HG03097 (cell line): ENCODE measurements at regions not wholly inside any gene's neighbourhood (a gene's known extent, or its start where the extent isn't known, plus 50 kb on each side); places are given as distances from the start of the nearest gene placed in this dataset.

ENCODE experiments used
- ATAC-seq: cut with Tn5 transposase; IDR thresholded peaks from one replicate; pipeline ENCODE4 v1.9.1; 2021; ENCODE audit not compliant: unreplicated experiment, low FRiP score

DNA sequence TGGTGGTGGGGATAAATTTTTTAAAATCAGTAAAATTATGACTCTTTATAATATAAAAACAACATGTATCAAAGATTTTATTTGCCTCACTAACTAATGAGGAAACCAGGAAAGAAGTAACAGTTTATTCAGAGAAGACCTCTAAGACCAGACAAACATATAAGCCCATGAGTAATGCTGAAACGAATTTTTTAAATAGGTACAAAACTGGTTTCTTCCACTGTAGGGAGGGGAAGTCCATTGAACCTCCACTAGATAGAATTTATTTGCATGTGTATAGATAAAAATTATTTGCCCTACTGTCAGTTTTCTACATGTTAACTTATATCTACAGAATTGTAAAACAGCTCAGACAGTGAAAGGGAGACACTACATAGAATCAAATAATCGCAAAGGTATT is 86.8 kb downstream of the ZC3H11B start:
- ATAC-seq, result no peak

DNA sequence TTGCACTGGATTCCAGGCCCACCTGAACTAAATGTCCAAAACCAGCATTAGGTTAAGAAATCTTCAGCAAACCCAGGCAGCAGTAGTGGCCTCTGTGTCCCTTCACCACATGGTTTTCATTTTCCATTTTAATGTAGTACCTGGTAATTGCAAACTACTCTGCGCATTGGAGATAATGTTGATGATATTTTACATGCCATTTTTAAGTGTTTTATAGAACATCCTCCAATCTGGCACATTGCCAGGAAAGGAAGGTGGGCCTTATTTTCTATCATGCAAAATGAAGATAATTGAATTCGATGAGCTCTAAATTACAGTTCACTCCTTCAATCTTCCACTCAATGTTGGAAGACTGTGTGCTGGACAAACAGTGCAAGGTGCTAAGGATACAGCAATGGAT is 89.5 kb downstream of the ZC3H11B start:
- ATAC-seq, result no peak

DNA sequence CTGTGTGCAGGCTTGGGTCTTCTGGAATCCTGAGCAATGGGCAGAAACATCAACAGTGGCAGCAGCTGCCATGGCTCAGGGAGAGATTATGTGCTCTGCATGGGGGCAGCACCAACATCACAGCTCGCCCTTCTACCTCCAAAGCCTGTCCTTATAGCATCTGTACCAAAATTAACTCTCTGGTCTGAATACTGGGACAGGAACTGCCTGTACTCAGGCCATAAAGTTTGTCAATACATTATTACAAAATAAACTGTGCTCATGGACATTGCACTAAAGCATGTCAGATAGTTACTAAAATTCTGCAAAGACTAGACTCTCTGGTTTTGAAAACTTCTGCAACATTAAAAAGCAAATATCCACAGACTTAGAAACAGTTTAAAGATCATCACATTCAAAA is 91.6 kb downstream of the ZC3H11B start:
- no peak for ATAC-seq

DNA sequence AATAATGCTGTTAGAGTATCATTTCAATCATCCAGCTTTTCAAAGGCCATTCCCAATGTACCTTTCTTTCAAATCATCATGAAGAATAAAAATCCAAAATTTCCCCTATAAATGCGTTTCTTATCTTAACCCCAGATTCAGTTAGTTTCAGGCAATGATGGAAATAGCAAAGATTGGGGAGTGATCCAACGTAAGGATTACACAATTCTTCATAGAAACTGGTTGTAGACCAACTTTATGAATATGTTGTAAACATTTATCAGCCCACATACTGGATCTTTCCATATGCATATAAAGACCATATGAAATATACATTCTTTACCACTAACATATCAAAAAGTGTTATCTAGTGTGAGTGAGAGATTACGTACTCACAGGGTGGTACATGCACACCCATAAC is 92.7 kb downstream of the ZC3H11B start:
- ATAC-seq, result no peak

DNA sequence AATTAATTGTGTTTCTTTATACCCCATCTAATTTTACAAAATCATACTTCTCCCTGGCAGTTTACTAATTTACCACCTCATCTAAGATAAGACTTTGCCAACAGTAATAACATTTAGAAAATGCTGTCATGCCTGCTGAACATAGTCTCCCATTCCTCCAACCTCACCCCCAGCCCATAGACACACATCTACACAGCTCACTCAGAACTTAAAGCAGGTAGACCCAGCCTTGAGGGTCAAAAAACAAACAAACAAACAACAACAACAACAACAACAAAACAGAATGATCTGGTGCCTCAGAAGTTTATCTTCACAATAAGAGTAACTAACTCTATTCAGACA is 94.0 kb downstream of the ZC3H11B start:
- no peak for ATAC-seq

DNA sequence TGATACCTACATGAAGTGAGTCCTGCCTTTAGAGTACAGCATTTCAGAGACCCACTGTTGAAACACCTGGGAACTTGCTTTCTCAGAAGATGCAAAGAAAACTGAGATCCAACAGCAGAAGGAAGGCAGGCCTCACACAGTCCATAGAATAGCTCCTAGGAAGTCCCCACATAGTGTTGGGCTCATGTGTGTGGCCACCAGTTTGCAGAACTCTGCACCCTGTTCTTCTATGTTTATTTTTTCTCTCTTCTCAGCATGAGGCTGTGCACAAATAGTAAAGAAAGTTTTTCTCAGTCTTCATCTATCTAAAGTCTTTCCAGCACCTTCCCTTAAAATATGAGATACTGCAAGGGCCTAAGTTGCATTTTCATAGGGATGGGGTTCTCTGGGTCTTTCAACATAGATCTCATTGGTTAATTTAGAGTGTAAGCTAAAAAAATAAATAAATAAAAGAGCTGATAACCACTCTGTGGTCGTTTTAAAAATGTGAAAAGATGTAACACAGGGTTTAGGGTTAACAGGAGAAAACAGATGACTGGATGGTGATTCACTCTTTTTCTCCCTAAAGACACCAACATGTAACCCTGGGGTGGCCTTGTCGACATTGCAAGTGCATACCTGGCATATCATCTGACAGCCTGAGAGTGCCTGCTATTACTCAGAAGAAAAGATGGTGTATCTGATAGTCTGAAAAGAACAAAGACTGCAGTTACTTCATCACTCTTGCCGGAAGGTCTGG is 94.6 kb downstream of the ZC3H11B start:
- ATAC-seq, result no peak

DNA sequence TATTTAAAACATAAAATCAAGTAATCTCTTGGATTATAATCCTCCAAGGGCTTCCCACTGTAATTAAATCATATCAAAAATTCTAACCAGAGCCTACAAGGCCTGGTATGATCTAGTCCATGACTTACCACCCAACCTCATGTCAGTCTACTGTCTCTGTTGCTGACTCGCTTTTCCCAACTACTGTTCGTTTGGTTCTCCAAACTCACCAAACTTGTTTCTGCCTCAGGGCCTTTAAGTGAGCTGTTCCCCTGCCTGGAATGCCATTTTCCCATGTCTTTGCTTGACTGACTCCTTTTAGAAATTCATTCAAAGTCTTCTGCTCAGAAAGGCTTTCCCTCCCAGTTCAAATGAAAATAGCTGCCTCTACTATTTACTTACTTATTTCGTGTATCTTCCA is 95.9 kb downstream of the ZC3H11B start:
- no peak for ATAC-seq

DNA sequence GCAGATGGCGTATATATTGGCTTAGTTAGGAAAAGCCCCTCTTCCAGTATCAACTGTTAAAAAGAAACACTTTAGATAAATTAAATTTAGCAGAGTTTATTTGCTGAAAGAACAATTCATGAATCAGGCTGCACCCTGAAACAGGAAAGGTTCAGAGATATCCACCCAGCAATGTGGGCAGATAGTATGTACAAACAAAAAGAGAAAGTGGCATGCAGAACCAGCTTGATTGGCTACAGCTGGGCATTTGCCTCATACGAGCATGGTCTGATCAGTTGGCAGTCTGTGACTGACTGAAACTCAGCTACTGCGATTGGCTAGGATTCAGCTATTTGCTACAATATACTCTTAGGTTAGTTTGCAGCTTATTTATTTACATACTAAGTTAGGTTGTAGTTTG is 98.2 kb downstream of the ZC3H11B start:
- no peak for ATAC-seq

DNA sequence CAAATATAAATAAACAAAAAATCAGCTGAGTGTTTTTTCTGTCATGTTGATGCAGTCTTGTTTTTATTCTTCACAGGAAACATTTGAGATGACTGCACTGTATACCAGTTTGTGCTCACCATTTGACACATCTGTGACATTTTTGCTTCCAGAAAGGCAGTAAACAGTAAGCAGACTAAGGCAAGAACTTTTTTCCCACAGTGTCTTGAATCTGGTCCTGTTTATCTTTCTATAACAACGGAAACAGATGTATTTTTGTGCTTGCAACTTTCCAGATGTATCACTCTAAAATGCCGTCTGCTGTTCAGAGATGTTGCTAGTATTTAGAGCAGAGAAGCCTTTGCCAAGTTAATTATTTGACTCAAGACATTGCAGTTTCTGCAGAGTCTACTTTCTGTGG is 105.5 kb downstream of the ZC3H11B start:
- no peak for ATAC-seq

DNA sequence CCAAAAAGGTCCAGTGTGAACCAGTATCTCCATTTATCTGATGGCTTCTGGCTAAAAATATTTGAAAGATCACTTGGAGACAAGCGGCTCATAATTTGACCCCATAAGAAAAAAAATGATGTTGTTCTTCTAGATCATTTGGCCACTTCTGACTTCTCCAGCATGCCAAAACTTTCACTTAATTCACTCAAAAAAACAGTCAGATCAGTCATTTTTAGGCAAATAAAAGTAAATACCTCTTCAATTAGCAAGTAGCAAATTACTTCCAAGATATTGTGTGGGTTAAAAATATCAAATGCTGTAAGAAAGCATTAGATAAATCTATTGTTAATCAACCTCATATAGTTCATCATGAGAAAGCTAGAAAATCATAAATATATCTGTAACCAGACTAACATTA is 106.0 kb downstream of the ZC3H11B start:
- no peak for ATAC-seq

DNA sequence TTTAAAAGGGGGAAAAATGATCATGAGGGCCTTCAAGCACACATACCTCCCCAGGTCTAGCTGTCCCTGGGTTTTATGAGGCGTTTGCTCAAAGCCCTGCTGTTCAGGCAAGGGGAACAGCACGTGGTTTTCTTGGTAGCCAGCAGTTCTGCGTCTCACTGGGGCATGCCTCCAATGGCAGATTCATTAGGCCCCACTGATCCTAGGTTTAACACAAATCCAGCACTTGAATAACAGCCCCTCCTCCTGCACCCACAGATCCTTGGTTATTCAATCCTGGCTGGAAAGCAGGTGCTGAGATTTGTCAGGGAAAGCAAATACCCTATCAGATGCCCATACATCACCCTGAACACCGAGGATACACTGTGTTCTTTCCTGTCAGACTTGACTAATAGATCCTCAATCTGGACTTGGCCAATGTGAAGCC is 106.4 kb downstream of the ZC3H11B start:
- no peak for ATAC-seq

DNA sequence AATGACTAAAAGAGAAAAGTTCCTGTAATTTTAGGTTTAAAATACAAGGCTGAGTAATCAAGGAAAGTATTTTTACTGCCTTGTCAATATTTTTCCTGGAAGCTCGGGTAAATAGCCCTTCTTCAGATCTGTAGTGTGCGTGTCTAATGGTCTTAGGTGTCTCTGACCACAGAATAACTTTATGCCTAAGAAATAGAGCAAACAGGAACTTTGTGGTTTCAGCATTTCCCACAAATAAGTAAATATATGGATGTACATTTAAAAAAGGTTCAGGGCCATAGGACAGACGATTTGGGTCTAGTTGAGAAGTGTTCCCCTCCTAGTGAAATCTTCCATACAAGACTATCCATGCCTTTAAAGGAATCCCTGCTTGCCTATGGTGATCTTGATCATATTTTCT is 107.0 kb downstream of the ZC3H11B start:
- ATAC-seq, result no peak

DNA sequence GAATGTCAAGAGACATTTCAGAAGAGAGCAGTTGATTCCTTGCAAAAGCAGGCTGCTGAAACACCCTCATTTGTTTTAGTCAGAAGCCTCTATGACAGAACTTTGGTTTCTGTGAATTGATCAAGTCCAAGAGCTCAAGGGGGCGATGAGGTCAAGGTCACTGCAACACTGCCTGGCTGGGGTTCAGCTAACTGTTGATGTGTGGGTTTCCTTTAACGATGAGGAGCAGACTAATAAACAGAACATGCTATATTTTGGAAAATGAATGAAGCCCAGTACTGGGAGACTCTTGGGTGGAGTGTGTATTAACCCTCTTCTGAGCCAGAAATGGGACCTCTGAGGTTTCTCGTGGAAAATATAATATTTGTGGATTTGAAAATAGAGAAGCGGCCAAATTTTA is 109.3 kb downstream of the ZC3H11B start:
- no peak for ATAC-seq

DNA sequence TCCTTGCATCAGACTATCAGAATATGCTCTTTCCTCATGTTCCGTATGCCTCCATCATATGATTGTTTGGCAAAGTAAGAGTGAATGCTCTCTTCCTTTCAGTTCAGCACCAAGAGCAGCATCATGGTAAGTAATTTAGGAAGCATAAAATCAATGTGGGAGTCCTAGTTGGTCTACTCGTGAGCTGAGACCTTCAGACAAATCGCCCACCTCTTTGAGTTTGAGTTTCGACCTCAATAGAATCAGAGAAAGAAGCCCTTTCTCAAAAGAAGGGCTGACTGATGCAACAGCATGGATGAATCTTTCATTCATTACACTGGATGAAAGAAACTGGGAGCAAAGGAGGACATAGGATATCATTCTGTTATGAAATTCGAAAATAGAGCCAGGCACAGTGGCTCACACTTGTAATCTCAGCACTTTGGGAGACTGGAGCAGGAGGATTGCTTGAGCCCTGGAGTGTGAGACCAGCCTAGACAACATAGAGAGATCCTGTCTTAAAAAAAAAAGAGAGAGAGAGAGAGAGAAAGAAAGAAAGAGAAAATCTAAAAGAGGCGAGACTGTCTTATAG is 112.5 kb downstream of the ZC3H11B start:
- ATAC-seq, result no peak

DNA sequence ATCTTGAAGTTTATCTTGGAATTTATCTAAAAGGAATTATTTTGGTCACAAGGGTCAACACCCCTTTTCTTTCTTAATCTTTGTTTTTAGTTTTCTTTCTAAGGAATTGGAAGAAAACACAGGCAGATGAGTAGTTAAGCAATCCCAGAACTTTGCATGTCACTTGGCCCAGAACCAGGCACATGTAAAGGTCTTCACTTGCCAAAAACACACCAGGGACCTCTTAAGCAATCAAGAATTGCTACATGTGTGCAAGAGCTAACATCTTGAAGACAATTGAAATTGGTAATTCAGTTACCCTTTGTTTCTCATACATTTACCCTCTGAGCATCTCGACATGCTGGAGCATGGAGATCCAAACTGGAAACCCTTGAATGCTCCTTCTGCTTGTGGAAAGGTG is 114.2 kb downstream of the ZC3H11B start:
- no peak for ATAC-seq

DNA sequence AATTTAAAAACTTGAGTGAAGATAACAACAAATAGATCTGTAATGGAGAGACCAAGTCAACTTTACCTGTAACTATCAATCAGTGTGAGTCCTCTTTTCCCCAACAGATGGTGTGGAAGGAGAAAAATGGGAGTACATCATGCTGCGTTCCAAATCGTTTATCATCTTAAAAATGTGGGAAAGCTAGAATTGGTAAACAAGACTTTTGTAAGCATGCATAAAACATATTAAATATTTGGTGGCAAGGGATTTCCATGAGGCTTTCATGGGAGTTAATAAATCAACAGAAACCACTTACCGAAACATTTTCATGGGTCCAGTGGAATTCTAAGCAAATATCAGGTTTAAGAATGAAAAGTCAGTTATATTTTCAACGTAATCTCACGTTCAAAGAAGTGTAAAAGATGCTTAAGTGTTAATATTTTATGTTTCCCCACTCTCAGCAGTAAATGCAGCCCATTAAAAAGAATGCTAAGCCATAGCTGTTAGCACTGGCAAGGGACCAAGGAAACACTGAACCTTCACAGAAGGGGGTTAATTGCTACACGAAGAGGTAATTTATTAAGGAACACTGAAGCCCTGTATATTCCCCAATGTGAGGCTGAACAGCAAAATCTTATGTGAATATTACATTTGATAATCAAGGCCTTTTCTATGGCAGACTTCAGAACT is 117.0 kb downstream of the ZC3H11B start:
- no peak for ATAC-seq

DNA sequence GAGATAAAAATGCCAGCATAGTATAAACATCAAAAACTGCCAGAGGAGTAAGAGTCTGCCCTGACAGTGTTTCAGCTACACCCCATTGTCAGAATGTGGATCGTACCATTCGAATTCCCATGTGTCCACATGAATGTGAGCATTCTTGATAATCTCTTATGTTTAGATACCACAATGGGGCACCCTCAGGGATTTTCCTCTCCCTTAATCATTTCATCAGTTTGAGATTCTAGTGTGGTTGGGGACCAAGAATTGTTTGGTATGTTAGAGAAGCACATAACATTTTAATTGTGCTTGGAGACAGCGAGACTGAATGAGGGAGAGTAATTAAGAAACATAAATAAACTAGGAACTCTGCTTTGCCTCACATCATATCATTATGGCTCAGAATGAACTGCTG is 120.2 kb downstream of the ZC3H11B start:
- no peak for ATAC-seq

DNA sequence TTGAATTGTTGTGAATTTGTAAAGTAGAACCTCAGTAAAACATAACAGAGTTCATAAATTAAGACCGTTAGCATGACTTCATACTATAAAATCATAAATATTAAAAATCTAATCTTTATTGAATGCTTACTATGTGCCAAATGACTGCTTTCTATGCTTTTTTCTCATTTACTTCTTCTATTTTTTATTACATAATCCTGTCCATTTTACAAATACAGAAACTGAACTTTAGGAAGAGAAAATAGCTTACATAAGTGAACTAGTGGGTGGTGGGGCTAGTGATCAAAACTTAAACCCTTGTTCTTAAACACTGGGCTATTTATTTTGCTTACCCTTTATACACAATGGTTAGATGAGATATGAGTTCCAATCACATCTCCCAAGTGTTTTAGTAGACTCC is 122.3 kb downstream of the ZC3H11B start:
- no peak for ATAC-seq

DNA sequence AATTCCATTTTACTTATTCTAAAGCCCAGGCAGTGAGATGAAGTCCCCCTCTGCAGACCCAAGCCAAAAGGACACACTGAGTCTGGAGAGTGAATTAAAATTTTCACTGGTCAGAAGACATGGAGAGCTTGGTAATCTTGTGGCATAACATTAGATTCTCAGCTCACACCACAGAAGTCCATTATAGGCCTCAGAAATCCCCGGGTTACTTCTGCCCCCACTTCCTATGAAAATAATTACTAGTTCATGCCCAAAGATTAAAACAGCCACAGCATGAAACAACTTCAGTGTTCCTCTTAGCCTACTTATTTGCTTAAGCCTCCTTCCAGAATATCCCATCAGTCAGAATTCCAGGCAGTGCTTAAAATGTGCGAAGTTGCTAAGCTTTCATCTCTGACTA is 123.3 kb downstream of the ZC3H11B start:
- ATAC-seq, result no peak

DNA sequence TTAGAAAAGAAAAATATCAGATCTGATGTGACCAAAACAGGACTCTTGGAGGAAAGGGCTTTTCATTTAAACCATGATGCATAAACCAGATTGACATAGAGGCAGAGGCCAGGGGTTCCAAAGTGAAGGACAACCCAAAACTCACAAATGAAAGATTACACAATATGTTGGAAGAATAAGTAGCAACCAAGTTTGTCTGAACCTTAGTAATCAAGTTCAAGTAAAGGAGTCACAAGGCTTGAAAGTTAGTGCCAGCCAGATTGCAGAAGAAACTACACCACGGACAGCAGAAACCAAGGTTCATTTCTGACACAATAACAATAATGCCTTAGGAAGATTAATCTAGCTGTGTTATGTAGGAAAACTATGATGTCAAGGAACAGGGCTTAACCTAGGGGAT is 124.6 kb downstream of the ZC3H11B start:
- no peak for ATAC-seq

DNA sequence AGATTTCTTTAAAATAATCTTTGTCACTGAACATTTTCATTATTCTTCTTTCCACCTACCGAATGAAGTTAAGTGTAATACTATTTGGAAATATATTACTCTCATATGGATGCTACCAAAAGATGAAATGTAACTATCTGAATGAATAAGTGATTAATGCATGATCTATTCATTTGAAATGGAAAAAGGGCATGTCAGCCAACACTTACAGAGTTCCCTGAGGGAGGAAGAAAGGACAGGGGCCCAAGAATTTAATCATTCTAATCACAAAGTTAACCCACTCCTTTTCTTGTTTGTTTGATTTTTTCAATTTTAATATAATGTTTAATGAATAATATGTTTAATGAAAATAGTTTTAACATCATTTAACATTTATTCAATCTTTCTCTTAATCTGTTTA is 129.4 kb downstream of the ZC3H11B start:
- ATAC-seq, result no peak

DNA sequence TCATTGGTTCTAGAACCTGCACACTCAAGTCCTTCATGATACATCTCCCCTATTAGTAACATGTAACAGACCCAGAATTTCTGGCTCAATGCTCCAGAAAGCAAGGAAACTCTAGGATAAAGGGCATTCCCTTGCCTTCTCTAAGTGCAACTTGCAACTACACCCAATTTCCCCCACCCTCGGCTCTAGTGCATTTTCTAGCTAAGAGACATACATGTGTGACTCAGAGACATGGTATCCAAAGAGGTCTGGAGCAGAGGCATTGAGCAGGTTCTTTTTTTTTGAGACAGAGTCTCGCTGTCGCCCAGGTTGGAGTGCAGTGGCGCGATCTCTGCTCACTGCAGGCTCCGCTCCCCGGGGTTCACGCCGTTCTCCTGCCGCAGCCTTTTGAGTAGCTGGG is 132.9 kb downstream of the ZC3H11B start:
- no peak for ATAC-seq
